Activated T-helper 1 cell treated with anti-CD3 and anti-CD28 coated beads, Interleukin-12 subunit alpha, Interleukin-12 subunit beta, Interleukin-2, Interleukin-4 antibody, amounts not matched to agents 30 ng/mL and 10 ng/mL and 1 ng/mL, durations not matched to agents 14 hours and 24 hours and 36 hours (primary cell): ENCODE measurements at regions not wholly inside any gene's neighbourhood (a gene's known extent, or its start where the extent isn't known, plus 50 kb on each side); places are given as distances from the start of the nearest gene placed in this dataset.

ENCODE experiments used
- DNase-seq: peaks from one replicate; pipeline ENCODE4 v3.0.0; 2021; ENCODE audit warnings: low spot score
- H3K27ac Mint-ChIP-seq: one replicate; pipeline ENCODE4 v1.8.0; 2021; ENCODE audit warnings: mild to moderate bottlenecking, mixed read lengths
- H3K27me3 Mint-ChIP-seq: one replicate; pipeline ENCODE4 v1.8.0; 2022; ENCODE audit warnings: mild to moderate bottlenecking, moderate library complexity, mixed read lengths; ENCODE audit not compliant: insufficient read depth
- H3K36me3 Mint-ChIP-seq: one replicate; pipeline ENCODE4 v1.8.0; 2021; ENCODE audit warnings: low read depth, mixed read lengths
- H3K4me1 Mint-ChIP-seq: one replicate; pipeline ENCODE4 v1.8.0; 2021; ENCODE audit warnings: low read depth, mixed read lengths
- H3K4me3 Mint-ChIP-seq: one replicate; pipeline ENCODE4 v1.8.0; 2021; ENCODE audit warnings: mild to moderate bottlenecking, moderate library complexity, mixed read lengths
- H3K9me3 Mint-ChIP-seq: one replicate; pipeline ENCODE4 v1.8.0; 2021; ENCODE audit warnings: mixed read lengths
- intact Hi-C: fragments of 100-400 bp; cut with micrococcal nuclease; formaldehyde crosslinking; loops from one replicate; pipeline ENCODE4 v1.15.1; 2024

DNA sequence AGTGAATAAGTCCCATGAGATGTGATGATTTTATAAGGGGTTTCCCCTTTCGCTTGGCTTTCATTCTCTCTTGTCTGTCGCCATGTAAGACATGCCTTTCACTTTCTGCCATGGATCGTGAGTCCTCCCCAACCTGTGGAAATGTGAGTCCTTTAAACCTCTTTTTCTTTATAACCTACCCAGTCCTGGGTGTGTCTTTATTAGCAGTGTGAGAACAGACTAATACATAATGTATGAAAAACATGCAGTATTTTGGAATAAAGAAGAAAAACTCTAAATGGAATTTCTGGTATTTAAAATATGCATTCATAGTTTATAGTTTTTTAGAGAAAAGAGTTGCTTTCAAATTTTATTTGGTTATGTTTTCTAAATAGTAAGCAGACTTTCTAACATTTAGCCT lies 360.7 kb downstream of the PCDH7 start:
- H3K4me3 Mint-ChIP-seq: no peak overlapping the region
- H3K27me3 Mint-ChIP-seq: no peaks in the 10 kb centered on the region
- H3K27ac Mint-ChIP-seq: no peak overlapping the region
- peaks cover 8% of the 10 kb centered on the region for H3K9me3 Mint-ChIP-seq
- H3K36me3 Mint-ChIP-seq: no peaks in the 10 kb centered on the region
- intact Hi-C loops: no loop called here
- H3K4me1 Mint-ChIP-seq: no peaks in the 10 kb centered on the region
- DNase-seq: no peak

- peaks cover 8% of the 10 kb centered on the region for H3K9me3 Mint-ChIP-seq
- H3K4me3 Mint-ChIP-seq: no peak overlapping the region
- H3K4me1 Mint-ChIP-seq: no peaks in the 10 kb centered on the region
- no peak overlapping the region for H3K27ac Mint-ChIP-seq
- H3K36me3 Mint-ChIP-seq: no peaks in the 10 kb centered on the region
- H3K27me3 Mint-ChIP-seq: no peaks in the 10 kb centered on the region
- intact Hi-C loops: no loop called here
- DNase-seq: no peak
These were observed 361.2 kb downstream of the PCDH7 start for GRCh38 chr4:31081366-31081765.

- no peaks in the 10 kb centered on the region for H3K36me3 Mint-ChIP-seq
- H3K4me1 Mint-ChIP-seq: no peaks in the 10 kb centered on the region
- H3K9me3 Mint-ChIP-seq: no peaks in the 10 kb centered on the region
- DNase-seq: no peak
- H3K27ac Mint-ChIP-seq: no peak overlapping the region
- H3K27me3 Mint-ChIP-seq: no peaks in the 10 kb centered on the region
- intact Hi-C loops: no loop called here
- no peak overlapping the region for H3K4me3 Mint-ChIP-seq
These were observed 363.3 kb downstream of the PCDH7 start for GRCh38 chr4:31083456-31083855.

DNA sequence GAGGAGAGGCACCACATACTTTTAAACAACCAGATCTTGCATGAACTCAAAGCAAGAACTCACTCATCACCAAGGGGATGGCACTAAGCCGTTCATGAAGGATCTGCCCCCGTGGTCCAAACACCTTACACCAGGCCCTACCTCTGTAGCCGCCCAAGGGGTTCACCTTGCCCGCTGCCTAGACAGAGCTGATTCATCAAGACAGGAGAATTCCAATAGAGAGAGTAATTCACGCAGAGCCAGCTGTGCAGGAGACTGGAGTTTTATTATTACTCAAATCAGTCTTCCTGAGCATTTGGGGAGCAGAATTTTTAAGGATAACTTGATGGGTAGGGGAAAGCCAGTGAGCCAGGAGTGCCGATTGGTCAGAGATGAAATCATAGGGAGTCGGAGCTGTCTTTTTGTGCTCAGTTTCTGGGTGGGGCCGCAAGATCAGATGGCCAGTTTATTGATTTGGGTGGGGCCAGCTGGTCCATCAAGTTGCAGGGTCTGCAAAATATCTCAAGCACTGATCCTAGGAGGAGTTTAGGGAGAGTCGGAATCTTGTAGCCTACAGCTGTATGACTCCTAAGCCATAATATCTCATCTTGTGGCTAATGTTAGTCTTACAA lies 364.7 kb downstream of the PCDH7 start:
- Mint-ChIP-seq H3K9me3 (no peaks in the 10 kb centered on the region), H3K4me1 (no peaks in the 10 kb centered on the region), H3K4me3 (no peak overlapping the region), H3K27me3 (no peaks in the 10 kb centered on the region), H3K27ac (no peak overlapping the region), H3K36me3 (no peaks in the 10 kb centered on the region)
- intact Hi-C loops: no loop called here
- DNase-seq: no peak

- no peaks in the 10 kb centered on the region for H3K9me3 Mint-ChIP-seq
- H3K27ac Mint-ChIP-seq: no peak overlapping the region
- H3K27me3 Mint-ChIP-seq: no peaks in the 10 kb centered on the region
- H3K4me1 Mint-ChIP-seq: no peaks in the 10 kb centered on the region
- H3K36me3 Mint-ChIP-seq: no peaks in the 10 kb centered on the region
- H3K4me3 Mint-ChIP-seq: no peak overlapping the region
- intact Hi-C loops: no loop called here
- no peak for DNase-seq
These were observed 365.5 kb downstream of the PCDH7 start for GRCh38 chr4:31085689-31086088.

DNA sequence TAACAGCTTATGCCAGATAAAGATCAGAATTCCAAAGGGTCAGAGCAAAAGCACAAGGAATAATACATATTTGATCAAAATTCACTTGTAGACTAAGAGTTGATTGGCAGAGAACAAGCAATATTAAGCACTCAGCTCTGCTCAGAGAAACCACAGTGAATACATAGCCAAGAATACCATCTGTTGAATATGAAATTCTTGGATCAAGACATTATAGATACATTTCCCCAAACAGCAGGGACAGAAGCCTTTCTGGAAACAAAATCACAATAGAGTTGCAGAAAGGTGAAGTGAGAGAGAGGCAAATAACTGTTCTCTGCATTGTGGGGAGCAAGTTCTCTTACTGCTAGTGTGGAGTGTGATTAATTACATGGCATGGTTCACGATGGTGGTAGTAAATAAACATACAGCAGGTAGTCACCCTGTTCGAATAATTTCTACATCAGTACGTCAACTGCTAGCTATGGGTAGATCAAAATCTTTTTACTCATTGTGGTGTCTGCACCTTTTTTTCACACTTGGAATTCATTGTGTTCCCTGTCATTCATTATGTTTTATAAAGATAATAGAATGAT lies 366.7 kb downstream of the PCDH7 start:
- H3K4me3 Mint-ChIP-seq: no peak overlapping the region
- no peak for DNase-seq
- intact Hi-C loops: no loop called here
- no peaks in the 10 kb centered on the region for H3K4me1 Mint-ChIP-seq
- H3K36me3 Mint-ChIP-seq: no peaks in the 10 kb centered on the region
- no peak overlapping the region for H3K27ac Mint-ChIP-seq
- H3K27me3 Mint-ChIP-seq: no peaks in the 10 kb centered on the region
- H3K9me3 Mint-ChIP-seq: no peaks in the 10 kb centered on the region

GRCh38 chr4:31088600-31089230 lies 368.5 kb downstream of the PCDH7 start:
- Mint-ChIP-seq H3K36me3 (no peaks in the 10 kb centered on the region), H3K9me3 (no peaks in the 10 kb centered on the region), H3K4me3 (no peak overlapping the region), H3K4me1 (no peaks in the 10 kb centered on the region), H3K27ac (no peak overlapping the region), H3K27me3 (no peaks in the 10 kb centered on the region)
- intact Hi-C loops: no loop called here
- no peak for DNase-seq

GRCh38 chr4:31089815-31090214 lies 369.6 kb downstream of the PCDH7 start:
- Mint-ChIP-seq H3K9me3 (no peaks in the 10 kb centered on the region), H3K36me3 (no peaks in the 10 kb centered on the region), H3K27me3 (no peaks in the 10 kb centered on the region), H3K4me1 (no peaks in the 10 kb centered on the region), H3K4me3 (no peak overlapping the region), H3K27ac (no peak overlapping the region)
- no peak for DNase-seq
- intact Hi-C loops: no loop called here

DNA sequence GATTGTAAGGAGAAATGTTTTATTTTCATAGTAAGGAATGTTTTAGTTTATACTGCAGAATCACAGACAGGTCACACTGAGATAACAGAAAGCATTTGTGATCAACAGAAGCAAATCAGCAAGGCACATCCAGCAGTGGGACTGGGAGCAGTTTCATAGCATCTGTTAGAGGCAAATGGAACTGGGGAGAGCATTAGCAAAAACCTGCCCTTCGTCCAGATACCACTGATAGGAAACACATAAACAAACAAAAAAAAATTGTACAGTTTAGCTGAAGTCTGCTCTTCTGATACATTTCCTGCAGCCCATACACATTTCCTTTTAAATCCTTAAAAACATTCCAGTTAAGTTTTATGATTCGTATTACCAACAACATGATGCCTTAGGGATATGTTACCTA lies 374.3 kb downstream of the PCDH7 start:
- intact Hi-C loops: no loop called here
- no peak for DNase-seq
- H3K36me3 Mint-ChIP-seq: no peaks in the 10 kb centered on the region
- no peaks in the 10 kb centered on the region for H3K27me3 Mint-ChIP-seq
- no peaks in the 10 kb centered on the region for H3K4me1 Mint-ChIP-seq
- no peak overlapping the region for H3K27ac Mint-ChIP-seq
- no peak overlapping the region for H3K4me3 Mint-ChIP-seq
- no peaks in the 10 kb centered on the region for H3K9me3 Mint-ChIP-seq

DNA sequence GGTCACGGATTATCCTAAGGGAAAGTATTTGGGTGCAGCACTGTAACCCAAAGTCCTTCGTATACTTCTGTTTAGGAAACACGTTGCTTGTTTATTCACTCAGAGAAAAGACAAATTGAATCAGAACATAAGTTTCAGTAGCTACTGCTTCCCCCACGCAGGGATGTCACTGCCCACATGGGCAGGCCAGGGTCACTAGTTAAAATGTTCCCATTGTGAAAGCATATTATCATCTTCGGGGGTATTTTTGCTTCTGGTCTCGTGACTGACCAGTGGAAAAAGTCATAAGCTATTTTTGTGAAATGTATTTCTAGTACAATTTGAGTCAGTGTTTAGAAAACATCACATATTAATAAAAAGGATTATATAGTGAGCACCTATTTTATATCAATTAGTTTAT lies 377.8 kb downstream of the PCDH7 start:
- no peak overlapping the region for H3K27ac Mint-ChIP-seq
- no peak overlapping the region for H3K4me3 Mint-ChIP-seq
- intact Hi-C loops: no loop called here
- H3K9me3 Mint-ChIP-seq: no peaks in the 10 kb centered on the region
- H3K27me3 Mint-ChIP-seq: no peaks in the 10 kb centered on the region
- DNase-seq: no peak
- no peaks in the 10 kb centered on the region for H3K4me1 Mint-ChIP-seq
- H3K36me3 Mint-ChIP-seq: no peaks in the 10 kb centered on the region

GRCh38 chr4:31100536-31100935 lies 380.4 kb downstream of the PCDH7 start:
- no peaks in the 10 kb centered on the region for H3K36me3 Mint-ChIP-seq
- H3K9me3 Mint-ChIP-seq: peaks cover 6% of the 10 kb centered on the region
- H3K27ac Mint-ChIP-seq: no peak overlapping the region
- no peak for DNase-seq
- intact Hi-C loops: no loop called here
- H3K27me3 Mint-ChIP-seq: no peaks in the 10 kb centered on the region
- no peaks in the 10 kb centered on the region for H3K4me1 Mint-ChIP-seq
- H3K4me3 Mint-ChIP-seq: no peak overlapping the region

DNA sequence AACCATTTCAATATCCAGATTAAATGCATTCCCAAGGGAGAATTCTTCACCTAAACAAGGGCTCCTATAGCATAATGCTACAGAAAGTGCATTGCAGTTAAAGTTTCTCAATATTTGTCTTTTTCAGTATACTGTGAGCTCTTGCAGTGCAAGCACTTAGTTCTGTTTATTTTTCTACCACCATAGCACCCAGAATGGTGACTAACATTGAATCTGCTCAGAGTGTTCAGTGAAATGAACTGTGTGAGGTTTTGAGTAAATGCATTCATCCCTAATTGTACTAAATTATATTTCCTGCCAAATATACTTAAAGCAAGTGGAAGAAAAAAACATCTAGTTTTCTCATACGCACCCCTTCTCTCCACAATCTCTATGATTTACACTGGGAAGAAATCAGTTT lies 383.9 kb downstream of the PCDH7 start:
- H3K36me3 Mint-ChIP-seq: no peaks in the 10 kb centered on the region
- intact Hi-C loops: no loop called here
- peaks cover 6% of the 10 kb centered on the region for H3K9me3 Mint-ChIP-seq
- H3K27ac Mint-ChIP-seq: no peak overlapping the region
- H3K4me1 Mint-ChIP-seq: no peaks in the 10 kb centered on the region
- H3K27me3 Mint-ChIP-seq: peaks cover 2% of the 10 kb centered on the region
- DNase-seq: no peak
- no peak overlapping the region for H3K4me3 Mint-ChIP-seq

DNA sequence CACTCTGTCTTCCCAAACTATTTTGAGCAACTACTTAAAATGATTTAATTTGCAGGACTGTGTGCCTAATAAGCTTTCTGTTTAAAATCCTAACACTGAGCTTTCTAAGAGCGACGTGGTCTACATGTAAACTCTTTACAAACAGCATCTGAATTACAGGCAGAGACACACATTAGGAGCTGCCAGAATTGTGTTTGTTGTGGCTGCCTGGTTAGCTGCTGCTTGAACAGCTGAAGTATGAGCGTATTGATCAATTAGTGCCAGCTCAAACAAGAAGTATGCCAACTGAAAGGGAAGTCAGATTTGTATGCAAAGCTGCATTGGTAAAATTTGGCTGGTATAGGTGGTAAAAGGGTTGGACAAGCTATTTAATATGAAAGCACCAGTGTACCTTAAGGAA lies 384.4 kb downstream of the PCDH7 start:
- H3K9me3 Mint-ChIP-seq: peaks cover 6% of the 10 kb centered on the region
- H3K27me3 Mint-ChIP-seq: peaks cover 2% of the 10 kb centered on the region
- no peaks in the 10 kb centered on the region for H3K4me1 Mint-ChIP-seq
- no peak overlapping the region for H3K27ac Mint-ChIP-seq
- H3K4me3 Mint-ChIP-seq: no peak overlapping the region
- no peaks in the 10 kb centered on the region for H3K36me3 Mint-ChIP-seq
- no peak for DNase-seq
- intact Hi-C loops: no loop called here

- DNase-seq: no peak
- Mint-ChIP-seq H3K4me1 (no peaks in the 10 kb centered on the region), H3K9me3 (peaks cover 6% of the 10 kb centered on the region), H3K27me3 (peaks cover 2% of the 10 kb centered on the region), H3K27ac (no peak overlapping the region), H3K4me3 (no peak overlapping the region), H3K36me3 (no peaks in the 10 kb centered on the region)
- intact Hi-C loops: no loop called here
These were observed 386.2 kb downstream of the PCDH7 start for GRCh38 chr4:31106419-31106818.
